IMR-90 (cell line): ENCODE measurements at regions not wholly inside any gene's neighbourhood (a gene's known extent, or its start where the extent isn't known, plus 50 kb on each side); places are given as distances from the start of the nearest gene placed in this dataset.

ENCODE experiments used
- ATAC-seq: fragments of 200-7000 bp; cut with Tn5 transposase; 2 replicates; pipeline ENCODE4 v1.9.1; 2020; ENCODE audit warnings: low read depth, mild to moderate bottlenecking, moderate library complexity
- BruUV-seq: library from RNA; stranded (reverse); fragments of 400-500 nt; replicated peaks from 2 replicates; lab custom pipeline; 2021; lab: Mats Ljungman, UMichigan
- CTCF ChIA-PET: fragments of 300-600 bp; formaldehyde crosslinking; extraction: SDS; loops from one replicate; lab custom pipeline; 2021; ENCODE audit warnings: antibody characterized with exemption; lab: Yijun Ruan, JAX
- POLR2A ChIA-PET: fragments of 300-600 bp; sonication (Branson Sonifier 250); formaldehyde crosslinking; loops from one replicate; lab custom pipeline; 2022; ENCODE audit warnings: antibody characterized with exemption; ENCODE audit not compliant: unreplicated experiment; lab: Charles Lee
- DNase-seq: peaks from one replicate; pipeline ENCODE4 v3.0.0; 2013
- H2AFZ ChIP-seq: replicated peaks from 2 replicates; pipeline ENCODE3; 2013; ENCODE audit warnings: low read length, mild to moderate bottlenecking; ENCODE audit not compliant: poor library complexity
- H2AK5ac ChIP-seq: 2 replicates; pipeline ENCODE4 v1.6.1; 2013; ENCODE audit warnings: low read depth, low read length, inconsistent platforms
- H2AK9ac ChIP-seq: replicated peaks from 2 replicates; pipeline ENCODE3; 2013; ENCODE audit warnings: mild to moderate bottlenecking, low read depth, low read length, moderate library complexity; ENCODE audit not compliant: poor library complexity
- H2BK120ac ChIP-seq: 2 replicates; pipeline ENCODE4 v1.6.1; 2013; ENCODE audit warnings: low read depth, low read length, inconsistent platforms
- H2BK15ac ChIP-seq: 3 replicates; pipeline ENCODE4 v1.6.1; 2013; ENCODE audit warnings: low read depth, low read length, inconsistent platforms
- H2BK20ac ChIP-seq: 2 replicates; pipeline ENCODE4 v1.6.1; 2013; ENCODE audit warnings: low read depth, mild to moderate bottlenecking, inconsistent platforms, low read length, moderate library complexity
- H2BK5ac ChIP-seq: 2 replicates; pipeline ENCODE4 v1.6.1; 2013; ENCODE audit warnings: mild to moderate bottlenecking, low read depth, low read length, inconsistent platforms; ENCODE audit not compliant: poor library complexity, severe bottlenecking
- H3K14ac ChIP-seq: replicated peaks from 2 replicates; pipeline ENCODE4 v1.6.1; 2013; ENCODE audit warnings: low read depth, low read length, inconsistent platforms
- H3K18ac ChIP-seq: 2 replicates; pipeline ENCODE4 v1.6.1; 2013; ENCODE audit warnings: low read depth, low read length, control low read depth
- H3K23ac ChIP-seq: 2 replicates; pipeline ENCODE4 v1.6.1; 2013; ENCODE audit warnings: low read depth, low read length, inconsistent platforms
- H3K27ac ChIP-seq: 2 replicates; pipeline ENCODE4 v1.5.1; 2013; ENCODE audit warnings: mild to moderate bottlenecking, control low read depth, low read length; ENCODE audit not compliant: insufficient read depth
- H3K27me3 ChIP-seq: 2 replicates; pipeline ENCODE4 v1.6.1; 2013; ENCODE audit warnings: low read length; ENCODE audit not compliant: control insufficient read depth, insufficient read depth
- H3K36me3 ChIP-seq: 2 replicates; pipeline ENCODE4 v1.6.1; 2013; ENCODE audit warnings: low read length, mixed read lengths; ENCODE audit not compliant: control insufficient read depth, insufficient read depth
- H3K4ac ChIP-seq: 2 replicates; pipeline ENCODE4 v1.6.1; 2013; ENCODE audit warnings: low read depth, low read length, inconsistent platforms
- H3K4me1 ChIP-seq: 2 replicates; pipeline ENCODE4 v1.6.1; 2013; ENCODE audit warnings: low read length, mixed read lengths; ENCODE audit not compliant: control insufficient read depth, insufficient read depth
- H3K4me2 ChIP-seq: 2 replicates; pipeline ENCODE4 v1.6.1; 2013; ENCODE audit warnings: low read depth, mild to moderate bottlenecking, control low read depth, low read length, moderate library complexity
- H3K4me3 ChIP-seq: 2 replicates; pipeline ENCODE4 v1.5.1; 2013; ENCODE audit warnings: low read depth, mild to moderate bottlenecking, control low read depth, low read length, moderate library complexity; ENCODE audit not compliant: insufficient read depth
- H3K56ac ChIP-seq: 2 replicates; pipeline ENCODE4 v1.6.1; 2013; ENCODE audit warnings: low read length, inconsistent platforms; ENCODE audit not compliant: insufficient read depth; ENCODE audit errors: extremely low read depth
- H3K79me1 ChIP-seq, 2 experiments: 2 replicates each; pipeline ENCODE4 v1.6.1; 2013; ENCODE audit warnings: low read length in 2 of 2, inconsistent platforms in 1 of 2, low read depth in 1 of 2
- H3K9ac ChIP-seq: 2 replicates; pipeline ENCODE4 v1.6.1; 2013; ENCODE audit warnings: low read depth, low read length, control low read depth
- H3K9me1 ChIP-seq: 2 replicates; pipeline ENCODE4 v1.6.1; 2013; ENCODE audit warnings: low read length, inconsistent platforms; ENCODE audit not compliant: insufficient read depth
- H3K9me3 ChIP-seq: 2 replicates; pipeline ENCODE4 v1.6.1; 2013; ENCODE audit warnings: low read length; ENCODE audit not compliant: control insufficient read depth, insufficient read depth
- H4K20me1 ChIP-seq: 2 replicates; pipeline ENCODE4 v1.6.1; 2013; ENCODE audit warnings: low read length, inconsistent platforms; ENCODE audit not compliant: insufficient read depth
- H4K5ac ChIP-seq: 2 replicates; pipeline ENCODE4 v1.6.1; 2013; ENCODE audit warnings: mild to moderate bottlenecking, low read depth, low read length, control low read depth
- H4K8ac ChIP-seq, 2 experiments: 2 replicates each; pipeline ENCODE4 v1.6.1; 2013; ENCODE audit warnings: low read depth in 2 of 2, low read length in 2 of 2, control low read depth in 1 of 2, inconsistent platforms in 1 of 2
- H4K91ac ChIP-seq: 2 replicates; pipeline ENCODE4 v1.6.1; 2013; ENCODE audit warnings: low read depth, low read length, inconsistent platforms; ENCODE audit not compliant: insufficient read depth
- CEBPB ChIP-seq: IDR thresholded peaks from 2 replicates; pipeline ENCODE4 v1.6.1; 2012; ENCODE audit warnings: low read depth, low read length, improper control_type of control experiment
- ELK1 ChIP-seq: fragments of 150-350 bp; IDR thresholded peaks from 2 replicates; pipeline ENCODE4 v1.6.1; 2016; ENCODE audit warnings: low read depth, mild to moderate bottlenecking, low read length, moderate library complexity, borderline replicate concordance
- FOS ChIP-seq: fragments of 150-350 bp; IDR thresholded peaks from 2 replicates; pipeline ENCODE4 v1.6.1; 2016; ENCODE audit warnings: low read depth, low read length
- MAFK ChIP-seq: IDR thresholded peaks from 2 replicates; pipeline ENCODE4 v1.6.1; 2012; ENCODE audit warnings: low read depth, low read length, improper control_type of control experiment
- MAZ ChIP-seq: IDR thresholded peaks from 2 replicates; pipeline ENCODE4 v1.6.1; 2012; ENCODE audit warnings: low read depth, mild to moderate bottlenecking, low read length, improper control_type of control experiment, moderate library complexity, borderline replicate concordance
- MXI1 ChIP-seq: IDR thresholded peaks from 2 replicates; pipeline ENCODE4 v1.6.1; 2012; ENCODE audit warnings: low read depth, mild to moderate bottlenecking, low read length, moderate library complexity, borderline replicate concordance
- NFE2L2 ChIP-seq: fragments of 150-350 bp; IDR thresholded peaks from 2 replicates; pipeline ENCODE4 v1.6.1; 2016; ENCODE audit warnings: low read depth, mild to moderate bottlenecking, low read length
- RCOR1 ChIP-seq: IDR thresholded peaks from 2 replicates; pipeline ENCODE4 v1.6.1; 2012; ENCODE audit warnings: mild to moderate bottlenecking, low read length, improper control_type of control experiment; ENCODE audit not compliant: insufficient replicate concordance
- USF2 ChIP-seq: fragments of 150-350 bp; IDR thresholded peaks from 2 replicates; pipeline ENCODE4 v1.6.1; 2017; ENCODE audit warnings: mild to moderate bottlenecking, antibody characterized with exemption, low read length, low read depth
- WGBS, 2 experiments: methylation state at CpG; one replicate each; pipeline versions ENCODE4 v1.1.5 to v1.1.7; 2013; ENCODE audit warnings: missing lambda C conversion rate in 2 of 2; ENCODE audit not compliant: insufficient read length in 1 of 2; ENCODE audit errors: extremely low coverage in 2 of 2; 5-methylcytosine and 5-hydroxymethylcytosine counted together
- dilution Hi-C: fragments of 300-500 bp; cut with HindIII; formaldehyde crosslinking; loops from one replicate; pipeline ENCODE4 v1.14.3; 2018; ENCODE audit warnings: low sequenced_read_pairs; ENCODE audit not compliant: unreplicated experiment
- in situ Hi-C: fragments of 300-500 bp; cut with MboI; formaldehyde crosslinking; loops from 3 replicates; pipeline ENCODE4 v1.14.3; 2019; ENCODE audit warnings: low sequenced_read_pairs, inconsistent platforms, mixed read lengths
- intact Hi-C: fragments of 100-400 bp; cut with micrococcal nuclease; formaldehyde crosslinking; loops from 2 replicates; pipeline ENCODE4 v1.10.0; 2022

- Histone ChIP-seq H3K4me3 (no peak overlapping the region), H3K9ac (no peak overlapping the region), H3K36me3 (no peaks in the 10 kb centered on the region), H2BK15ac (no peak overlapping the region), H3K4ac (no peak overlapping the region), H2BK5ac (no peak overlapping the region), H3K14ac (no peak overlapping the region), H3K27me3 (peaks cover 9% of the 10 kb centered on the region), H3K4me2 (no peak overlapping the region), H3K9me3 (no peaks in the 10 kb centered on the region), H2BK120ac (no peak overlapping the region), H3K27ac (no peak overlapping the region), H2BK20ac (no peak overlapping the region), H3K23ac (no peak overlapping the region), H3K9me1 (no peaks in the 10 kb centered on the region), H3K56ac (no peak overlapping the region), H2AFZ (no peak overlapping the region), H2AK5ac (no peak overlapping the region), H3K79me1 (no peaks in the 10 kb centered on the region), H4K5ac (no peak overlapping the region), H4K8ac (no peak overlapping the region), H3K18ac (no peak overlapping the region), H4K91ac (no peak overlapping the region), H2AK9ac (no peak overlapping the region), H4K20me1 (no peaks in the 10 kb centered on the region), H3K4me1 (no peaks in the 10 kb centered on the region)
- no TSS peak for BruUV-seq
- ChIA-PET CTCF (interaction anchor here (0.6 kb wide), 2 partner anchors 297 to 1285 kb away, joined by 3 to 5 read pairs; no protein-coding TSS in a partner anchor), POLR2A (no interaction called here)
- dilution Hi-C loops, result no loop called here
- DNase-seq, result no peak
- in situ Hi-C loops, result no loop called here
- TF ChIP-seq FOS, result no peak
- TF ChIP-seq USF2, result no peak
- TF ChIP-seq RCOR1, result no peak
- TF ChIP-seq ELK1, result no peak
- no peak for TF ChIP-seq MAZ
- TF ChIP-seq MAFK, result no peak
- TF ChIP-seq MXI1, result no peak
- no peak for TF ChIP-seq CEBPB
- TF ChIP-seq NFE2L2, result no peak
- WGBS, 2 experiments, result no CpG with 5 or more reads among the region's 6 CpGs
- ATAC-seq, result no peak
- intact Hi-C loops, result no loop called here
Measured at GRCh38 chr5:124446120-124446519, 300.3 kb downstream of the ZNF608 start.
